ENCODE measurements at regions not wholly inside any gene's neighbourhood (a gene's known extent, or its start where the extent isn't known, plus 50 kb on each side); places are given as distances from the start of the nearest gene placed in this dataset.

GRCh38 chr5:115396081-115396480, 99.6 kb upstream of the CCDC112 start:
- Histone ChIP-seq H3K36me3 (ENCODE audit: control insufficient read depth, insufficient read depth, low read length) (no peaks in the 10 kb centered on the region), H3K4me1 (ENCODE audit: control insufficient read depth, insufficient read depth, low read length) (peaks cover 27% of the 10 kb centered on the region), H3K27me3 (ENCODE audit: control insufficient read depth, insufficient read depth, low read length) (no peaks in the 10 kb centered on the region), H3K9me3 (ENCODE audit: control insufficient read depth, low read length) (no peaks in the 10 kb centered on the region), H3K9ac (ENCODE audit: low read length) (no peak overlapping the region), H3K4me3 (ENCODE audit: low read length) (no peak overlapping the region)

- Histone ChIP-seq H3K9ac (ENCODE audit: low read length) (no peak overlapping the region), H3K36me3 (ENCODE audit: control insufficient read depth, insufficient read depth, low read length) (no peaks in the 10 kb centered on the region), H3K9me3 (ENCODE audit: control insufficient read depth, low read length) (no peaks in the 10 kb centered on the region), H3K4me3 (ENCODE audit: low read length) (no peak overlapping the region), H3K4me1 (ENCODE audit: control insufficient read depth, insufficient read depth, low read length) (peaks cover 27% of the 10 kb centered on the region), H3K27me3 (ENCODE audit: control insufficient read depth, insufficient read depth, low read length) (no peaks in the 10 kb centered on the region)
Measured at GRCh38 chr5:115394531-115394930, 98.1 kb upstream of the CCDC112 start.

- no peaks in the 10 kb centered on the region for H3K9me3 ChIP-seq (ENCODE audit: control insufficient read depth, low read length)
- peaks cover 27% of the 10 kb centered on the region for H3K4me1 ChIP-seq (ENCODE audit: control insufficient read depth, insufficient read depth, low read length)
- H3K9ac ChIP-seq (ENCODE audit: low read length): no peak overlapping the region
- H3K36me3 ChIP-seq (ENCODE audit: control insufficient read depth, insufficient read depth, low read length): no peaks in the 10 kb centered on the region
- H3K4me3 ChIP-seq (ENCODE audit: low read length): no peak overlapping the region
- no peaks in the 10 kb centered on the region for H3K27me3 ChIP-seq (ENCODE audit: control insufficient read depth, insufficient read depth, low read length)
Measured at GRCh38 chr5:115393239-115393638, 96.8 kb upstream of the CCDC112 start.

- no peaks in the 10 kb centered on the region for H3K36me3 ChIP-seq (ENCODE audit: control insufficient read depth, insufficient read depth, low read length)
- H3K9ac ChIP-seq (ENCODE audit: low read length): no peak overlapping the region
- no peaks in the 10 kb centered on the region for H3K9me3 ChIP-seq (ENCODE audit: control insufficient read depth, low read length)
- no peaks in the 10 kb centered on the region for H3K27me3 ChIP-seq (ENCODE audit: control insufficient read depth, insufficient read depth, low read length)
- peaks cover 27% of the 10 kb centered on the region for H3K4me1 ChIP-seq (ENCODE audit: control insufficient read depth, insufficient read depth, low read length)
- H3K4me3 ChIP-seq (ENCODE audit: low read length): no peak overlapping the region
Measured at GRCh38 chr5:115392611-115393010, 96.2 kb upstream of the CCDC112 start.

GRCh38 chr5:115391780-115392179, 95.3 kb upstream of the CCDC112 start:
- no peak overlapping the region for H3K4me3 ChIP-seq (ENCODE audit: low read length)
- no peaks in the 10 kb centered on the region for H3K27me3 ChIP-seq (ENCODE audit: control insufficient read depth, insufficient read depth, low read length)
- no peak overlapping the region for H3K9ac ChIP-seq (ENCODE audit: low read length)

GRCh38 chr5:115389799-115390382, 93.4 kb upstream of the CCDC112 start:
- H3K36me3 ChIP-seq (ENCODE audit: control insufficient read depth, insufficient read depth, low read length): no peaks in the 10 kb centered on the region
- H3K4me3 ChIP-seq (ENCODE audit: low read length): no peak overlapping the region
- no peak overlapping the region for H3K9ac ChIP-seq (ENCODE audit: low read length)
- no peaks in the 10 kb centered on the region for H3K27me3 ChIP-seq (ENCODE audit: control insufficient read depth, insufficient read depth, low read length)
- H3K9me3 ChIP-seq (ENCODE audit: control insufficient read depth, low read length): no peaks in the 10 kb centered on the region
- peaks cover 22% of the 10 kb centered on the region for H3K4me1 ChIP-seq (ENCODE audit: control insufficient read depth, insufficient read depth, low read length)

More at GRCh38 chr5:115391780-115392179, 95.3 kb upstream of the CCDC112 start:
- no peaks in the 10 kb centered on the region for H3K36me3 ChIP-seq (ENCODE audit: control insufficient read depth, insufficient read depth, low read length)
- peaks cover 27% of the 10 kb centered on the region for H3K4me1 ChIP-seq (ENCODE audit: control insufficient read depth, insufficient read depth, low read length)
- H3K9me3 ChIP-seq (ENCODE audit: control insufficient read depth, low read length): no peaks in the 10 kb centered on the region

- no peak overlapping the region for H3K4me3 ChIP-seq (ENCODE audit: low read length)
- H3K4me1 ChIP-seq (ENCODE audit: control insufficient read depth, insufficient read depth, low read length): peaks cover 15% of the 10 kb centered on the region
- H3K9me3 ChIP-seq (ENCODE audit: control insufficient read depth, low read length): no peaks in the 10 kb centered on the region
- H3K9ac ChIP-seq (ENCODE audit: low read length): no peak overlapping the region
- H3K27me3 ChIP-seq (ENCODE audit: control insufficient read depth, insufficient read depth, low read length): no peaks in the 10 kb centered on the region
- H3K36me3 ChIP-seq (ENCODE audit: control insufficient read depth, insufficient read depth, low read length): no peaks in the 10 kb centered on the region
Measured at GRCh38 chr5:115389034-115389798, 92.8 kb upstream of the CCDC112 start.

- Histone ChIP-seq H3K4me1 (ENCODE audit: control insufficient read depth, insufficient read depth, low read length) (peaks cover 7% of the 10 kb centered on the region), H3K27me3 (ENCODE audit: control insufficient read depth, insufficient read depth, low read length) (no peaks in the 10 kb centered on the region), H3K9ac (ENCODE audit: low read length) (no peak overlapping the region), H3K4me3 (ENCODE audit: low read length) (no peak overlapping the region), H3K9me3 (ENCODE audit: control insufficient read depth, low read length) (no peaks in the 10 kb centered on the region), H3K36me3 (ENCODE audit: control insufficient read depth, insufficient read depth, low read length) (no peaks in the 10 kb centered on the region)
Measured at GRCh38 chr5:115388240-115388639, 91.8 kb upstream of the CCDC112 start.

- no peak overlapping the region for H3K4me3 ChIP-seq (ENCODE audit: low read length)
- H3K36me3 ChIP-seq (ENCODE audit: control insufficient read depth, insufficient read depth, low read length): no peaks in the 10 kb centered on the region
- H3K4me1 ChIP-seq (ENCODE audit: control insufficient read depth, insufficient read depth, low read length): peaks cover 4% of the 10 kb centered on the region
- H3K9me3 ChIP-seq (ENCODE audit: control insufficient read depth, low read length): no peaks in the 10 kb centered on the region
- no peak overlapping the region for H3K9ac ChIP-seq (ENCODE audit: low read length)
- no peaks in the 10 kb centered on the region for H3K27me3 ChIP-seq (ENCODE audit: control insufficient read depth, insufficient read depth, low read length)
Measured at GRCh38 chr5:115387816-115388215, 91.4 kb upstream of the CCDC112 start.

- Histone ChIP-seq H3K4me3 (ENCODE audit: low read length) (no peak overlapping the region), H3K36me3 (ENCODE audit: control insufficient read depth, insufficient read depth, low read length) (no peaks in the 10 kb centered on the region), H3K4me1 (ENCODE audit: control insufficient read depth, insufficient read depth, low read length) (no peaks in the 10 kb centered on the region), H3K27me3 (ENCODE audit: control insufficient read depth, insufficient read depth, low read length) (no peaks in the 10 kb centered on the region), H3K9me3 (ENCODE audit: control insufficient read depth, low read length) (no peaks in the 10 kb centered on the region), H3K9ac (ENCODE audit: low read length) (no peak overlapping the region)
Measured at GRCh38 chr5:115386657-115387056, 90.2 kb upstream of the CCDC112 start.

GRCh38 chr5:115384587-115385375, 88.3 kb upstream of the CCDC112 start:
- no peak overlapping the region for H3K4me3 ChIP-seq (ENCODE audit: low read length)
- H3K27me3 ChIP-seq (ENCODE audit: control insufficient read depth, insufficient read depth, low read length): no peaks in the 10 kb centered on the region
- H3K9me3 ChIP-seq (ENCODE audit: control insufficient read depth, low read length): no peaks in the 10 kb centered on the region
- H3K9ac ChIP-seq (ENCODE audit: low read length): no peak overlapping the region
- no peaks in the 10 kb centered on the region for H3K4me1 ChIP-seq (ENCODE audit: control insufficient read depth, insufficient read depth, low read length)
- no peaks in the 10 kb centered on the region for H3K36me3 ChIP-seq (ENCODE audit: control insufficient read depth, insufficient read depth, low read length)

- Histone ChIP-seq H3K4me1 (ENCODE audit: control insufficient read depth, insufficient read depth, low read length) (peaks cover 9% of the 10 kb centered on the region), H3K27me3 (ENCODE audit: control insufficient read depth, insufficient read depth, low read length) (no peaks in the 10 kb centered on the region), H3K9me3 (ENCODE audit: control insufficient read depth, low read length) (no peaks in the 10 kb centered on the region), H3K36me3 (ENCODE audit: control insufficient read depth, insufficient read depth, low read length) (no peaks in the 10 kb centered on the region), H3K4me3 (ENCODE audit: low read length) (no peak overlapping the region), H3K9ac (ENCODE audit: low read length) (no peak overlapping the region)
Measured at GRCh38 chr5:115382989-115383388, 86.5 kb upstream of the CCDC112 start.

Measured in mucosa of stomach (tissue), 1 donor.